Esophagus squamous epithelium (tissue), 5 donors: ENCODE measurements at regions not wholly inside any gene's neighbourhood (a gene's known extent, or its start where the extent isn't known, plus 50 kb on each side); places are given as distances from the start of the nearest gene placed in this dataset.

Experiments used
- DNase-seq: peaks from one replicate; lab custom pipeline; 2025; lab: John Stamatoyannopoulos, UW
- H3K27ac ChIP-seq, 4 donors: fragments of 200-600 bp; sonication (generic); one replicate each; pipeline ENCODE4 v1.5.1; 2016 to 2019; ENCODE audit warnings: mild to moderate bottlenecking in 1 of 4
- H3K27me3 ChIP-seq, 4 donors: fragments of 200-600 bp; sonication (generic); 1 replicate in 3 of 4; 2 replicates in 1 of 4; pipeline versions ENCODE4 v1.5.1 to v1.6.0; 2017 to 2021; ENCODE audit warnings: antibody characterized with exemption in 1 of 4
- H3K36me3 ChIP-seq, 3 donors: fragments of 200-600 bp; sonication (generic); one replicate each; pipeline ENCODE4 v1.5.1; 2016 to 2019
- H3K4me1 ChIP-seq, 3 donors: fragments of 200-600 bp; sonication (generic); one replicate each; pipeline ENCODE4 v1.5.1; 2017 to 2019
- H3K4me3 ChIP-seq, 4 donors: fragments of 200-600 bp; sonication (generic); 1 replicate in 3 of 4; 2 replicates in 1 of 4; pipeline ENCODE4 v1.5.1; 2016 to 2019; ENCODE audit warnings: mild to moderate bottlenecking in 2 of 4, moderate library complexity in 1 of 4
- H3K9me3 ChIP-seq, 3 donors: fragments of 200-600 bp; sonication (generic); one replicate each; pipeline ENCODE4 v1.5.1; 2016 to 2019
- CTCF ChIP-seq, 6 experiments: fragments of 450-650 bp in 4 of 6; fragments of 200-600 bp in 2 of 6; sonication (generic) in 2 of 6; IDR thresholded peaks; one replicate each; pipeline ENCODE4 v1.5.1; 2016 to 2019; ENCODE audit warnings: antibody characterized with exemption in 6 of 6, mild to moderate bottlenecking in 4 of 6, moderate library complexity in 4 of 6
- POLR2A ChIP-seq, 4 donors: fragments of 450-650 bp; IDR thresholded peaks; one replicate each; pipeline ENCODE4 v1.6.1; 2017; ENCODE audit warnings: antibody characterized with exemption in 4 of 4, mild to moderate bottlenecking in 4 of 4, moderate library complexity in 3 of 4
- WGBS, 2 donors: methylation state at CpG; one replicate each; pipeline ENCODE4 v1.1.5; 2018; 5-methylcytosine and 5-hydroxymethylcytosine counted together
- intact Hi-C: fragments of 100-400 bp; cut with DNase I; formaldehyde crosslinking; loops from one replicate; pipeline ENCODE4 v1.15.0; 2022
- donor health status: DM: yes; HTN: yes; CAD: no.

GRCh38 chr6:20327141-20327540 lies 74.5 kb upstream of the E2F3 start:
- no peaks in the 10 kb centered on the region for H3K4me1 ChIP-seq
- WGBS, 2 donors = 97 to 98% methylated on average over 7 of the region's 7 CpGs
- intact Hi-C loops = no loop called here
- H3K27ac ChIP-seq = no peak overlapping the region
- no peaks in the 10 kb centered on the region for H3K36me3 ChIP-seq
- H3K4me3 ChIP-seq = no peak overlapping the region
- peaks cover 0 to 19% (median 0%) of the 10 kb centered on the region in 4 donors for H3K27me3 ChIP-seq
- no peaks in the 10 kb centered on the region for H3K9me3 ChIP-seq
- no peak for TF ChIP-seq CTCF (IDR thresholded peaks at IDR 0.05)
- TF ChIP-seq POLR2A (IDR thresholded peaks at IDR 0.05) = no peak
- DNase-seq = no peak

GRCh38 chr6:20328266-20328923 lies 73.3 kb upstream of the E2F3 start:
- no peaks in the 10 kb centered on the region for H3K4me1 ChIP-seq
- TF ChIP-seq POLR2A (IDR thresholded peaks at IDR 0.05) = no peak
- TF ChIP-seq CTCF (IDR thresholded peaks at IDR 0.05) = no peak
- peaks cover 0 to 29% (median 0%) of the 10 kb centered on the region in 4 donors for H3K27me3 ChIP-seq
- H3K4me3 ChIP-seq = no peak overlapping the region
- 82 to 87% methylated on average over 5 of the region's 5 CpGs for WGBS, 2 donors
- no peak overlapping the region for H3K27ac ChIP-seq
- intact Hi-C loops = no loop called here
- H3K36me3 ChIP-seq = no peaks in the 10 kb centered on the region
- DNase-seq = no peak
- no peaks in the 10 kb centered on the region for H3K9me3 ChIP-seq

GRCh38 chr6:20328924-20329300 lies 72.8 kb upstream of the E2F3 start:
- DNase-seq = no peak
- Histone ChIP-seq H3K27ac (no peak overlapping the region), H3K9me3 (no peaks in the 10 kb centered on the region), H3K36me3 (no peaks in the 10 kb centered on the region), H3K4me1 (no peaks in the 10 kb centered on the region), H3K27me3 (peaks cover 0 to 32% (median 0%) of the 10 kb centered on the region in 4 donors), H3K4me3 (no peak overlapping the region)
- TF ChIP-seq CTCF (IDR thresholded peaks at IDR 0.05) (no peak), POLR2A (IDR thresholded peaks at IDR 0.05) (no peak)
- intact Hi-C loops = no loop called here
- WGBS, 2 donors = 47 to 73% methylated on average over 3 of the region's 3 CpGs

- no peaks in the 10 kb centered on the region for H3K36me3 ChIP-seq
- TF ChIP-seq POLR2A (IDR thresholded peaks at IDR 0.05) = no peak
- TF ChIP-seq CTCF (IDR thresholded peaks at IDR 0.05) = no peak
- peaks cover 0 to 5% (median 0%) of the 10 kb centered on the region in 3 donors for H3K4me1 ChIP-seq
- no peak for DNase-seq
- H3K27me3 ChIP-seq = peaks cover 0 to 37% (median 0%) of the 10 kb centered on the region in 4 donors
- intact Hi-C loops = no loop called here
- 53 to 68% methylated on average over 3 of the region's 3 CpGs for WGBS, 2 donors
- no peak overlapping the region for H3K27ac ChIP-seq
- no peaks in the 10 kb centered on the region for H3K9me3 ChIP-seq
- H3K4me3 ChIP-seq = no peak overlapping the region
Measured at GRCh38 chr6:20331042-20331441, 70.6 kb upstream of the E2F3 start.

- peaks cover 0 to 10% (median 0%) of the 10 kb centered on the region in 3 donors for H3K4me1 ChIP-seq
- no peak overlapping the region for H3K4me3 ChIP-seq
- 88 to 91% methylated on average over 5 of the region's 5 CpGs for WGBS, 2 donors
- no peaks in the 10 kb centered on the region for H3K9me3 ChIP-seq
- peaks cover 0 to 37% (median 0%) of the 10 kb centered on the region in 4 donors for H3K27me3 ChIP-seq
- DNase-seq = no peak
- no peak for TF ChIP-seq POLR2A (IDR thresholded peaks at IDR 0.05)
- no peak for TF ChIP-seq CTCF (IDR thresholded peaks at IDR 0.05)
- no peak overlapping the region for H3K27ac ChIP-seq
- intact Hi-C loops = no loop called here
- H3K36me3 ChIP-seq = no peaks in the 10 kb centered on the region
Measured at GRCh38 chr6:20331625-20332024, 70.1 kb upstream of the E2F3 start.
